ENCODE measurements at regions not wholly inside any gene's neighbourhood (a gene's known extent, or its start where the extent isn't known, plus 50 kb on each side); places are given as distances from the start of the nearest gene placed in this dataset.
"Not testable (repeated sequence)": the region's sequence is repeated elsewhere in the genome, so short reads cannot be mapped to it uniquely, and the experiment has no call there.

- DNase-seq = no peak
Measured at GRCh38 chr20:48215536-48215935, 430.3 kb upstream of the SULF2 start.

GRCh38 chr20:48214601-48215000 lies 429.3 kb upstream of the SULF2 start:
- no peak for DNase-seq

GRCh38 chr20:48213635-48214034 lies 428.4 kb upstream of the SULF2 start:
- DNase-seq = not testable (repeated sequence)

- no peak for DNase-seq
Measured at GRCh38 chr20:48212806-48213509, 427.7 kb upstream of the SULF2 start.

- no peak for DNase-seq
Measured at GRCh38 chr20:48211847-48212246, 426.6 kb upstream of the SULF2 start.

GRCh38 chr20:48211238-48211637 lies 426.0 kb upstream of the SULF2 start:
- no peak for DNase-seq

- DNase-seq = no peak
Measured at GRCh38 chr20:48210111-48211027, 425.1 kb upstream of the SULF2 start.

GRCh38 chr20:48209102-48209501 lies 423.8 kb upstream of the SULF2 start:
- no peak for DNase-seq

GRCh38 chr20:48208176-48208575 lies 422.9 kb upstream of the SULF2 start:
- DNase-seq = no peak

- no peak for DNase-seq
Measured at GRCh38 chr20:48207505-48207904, 422.2 kb upstream of the SULF2 start.

- DNase-seq = no peak
Measured at GRCh38 chr20:48205786-48206185, 420.5 kb upstream of the SULF2 start.

- peak; percentile 16 for DNase-seq
Measured at GRCh38 chr20:48205281-48205782, 420.1 kb upstream of the SULF2 start.

- no peak for DNase-seq
Measured at GRCh38 chr20:48204499-48204898, 419.2 kb upstream of the SULF2 start.

GRCh38 chr20:48203252-48203651 lies 418.0 kb upstream of the SULF2 start:
- DNase-seq = no peak

- DNase-seq = no peak
Measured at GRCh38 chr20:48202334-48203113, 417.2 kb upstream of the SULF2 start.

- no peak for DNase-seq
Measured at GRCh38 chr20:48201885-48202284, 416.6 kb upstream of the SULF2 start.

GRCh38 chr20:48201188-48201587 lies 415.9 kb upstream of the SULF2 start:
- DNase-seq = no peak

GRCh38 chr20:48198929-48199451 lies 413.7 kb upstream of the SULF2 start:
- DNase-seq = no peak

GRCh38 chr20:48197066-48197465 lies 411.8 kb upstream of the SULF2 start:
- DNase-seq = no peak

GRCh38 chr20:48196486-48196885 lies 411.2 kb upstream of the SULF2 start:
- DNase-seq = no peak

- no peak for DNase-seq
Measured at GRCh38 chr20:48196001-48196400, 410.7 kb upstream of the SULF2 start.

GRCh38 chr20:48195121-48195870 lies 410.0 kb upstream of the SULF2 start:
- DNase-seq = no peak

Measured in NCI-H345 (cell line).